ENCODE measurements at regions not wholly inside any gene's neighbourhood (a gene's known extent, or its start where the extent isn't known, plus 50 kb on each side); places are given as distances from the start of the nearest gene placed in this dataset.

DNA sequence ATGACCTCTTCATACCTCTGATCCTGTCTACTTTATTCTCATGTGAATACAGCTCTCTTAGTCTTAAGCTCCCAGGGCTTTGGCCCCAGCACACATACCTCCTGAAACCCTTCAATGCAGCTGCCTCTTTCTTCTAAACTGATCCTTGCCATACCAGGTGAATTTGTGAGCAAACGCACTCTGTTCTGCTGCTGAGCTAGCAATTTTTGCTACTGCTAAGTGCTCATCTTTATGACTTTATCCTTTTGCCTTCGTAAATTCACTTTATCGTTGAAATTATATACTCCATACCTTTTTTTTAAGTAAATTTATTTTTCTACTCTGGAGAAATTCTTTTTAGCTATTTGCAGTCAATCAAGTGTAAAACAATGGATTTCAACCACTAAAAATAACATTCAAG is 287.7 kb downstream of the CMPK2 start:
- intact Hi-C loops (cut with DNase I) = no loop called here
- H3K9me3 ChIP-seq = no peaks in the 10 kb centered on the region
- no peak overlapping the region for H3K4me3 ChIP-seq
- no peak for DNase-seq
- H3K36me3 ChIP-seq = no peaks in the 10 kb centered on the region
- no peak overlapping the region for H3K27ac ChIP-seq
- no peak for TF ChIP-seq CTCF (IDR thresholded peaks at IDR 0.05)
- TF ChIP-seq POLR2A (IDR thresholded peaks at IDR 0.05) = no peak
- WGBS, 2 donors = 66 to 75% methylated on average over 3 of the region's 3 CpGs
- H3K27me3 ChIP-seq = no peaks in the 10 kb centered on the region
- H3K4me1 ChIP-seq = no peaks in the 10 kb centered on the region

DNA sequence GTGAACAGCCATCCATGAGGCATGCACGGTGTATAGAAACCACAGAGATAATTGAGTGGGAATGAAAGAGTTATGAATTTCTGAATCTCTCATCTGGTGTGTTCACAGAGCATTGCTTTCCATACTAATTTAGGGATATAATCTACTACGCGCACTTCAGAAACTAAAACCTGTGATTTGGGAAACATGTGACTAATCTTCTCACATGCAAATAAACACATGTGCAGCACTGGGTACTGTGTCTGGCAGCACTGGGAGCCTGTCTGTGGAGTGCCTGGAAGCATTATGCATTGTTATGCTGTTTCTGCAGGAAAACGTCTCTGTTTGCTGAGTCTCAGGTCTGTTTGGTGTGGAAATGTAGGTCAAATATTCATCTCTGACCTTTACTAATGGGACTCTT is 287.3 kb downstream of the CMPK2 start:
- no peaks in the 10 kb centered on the region for H3K9me3 ChIP-seq
- no peak for DNase-seq
- no peak overlapping the region for H3K27ac ChIP-seq
- H3K36me3 ChIP-seq = no peaks in the 10 kb centered on the region
- WGBS, 2 donors = 63 to 66% methylated on average over 4 of the region's 4 CpGs
- no peaks in the 10 kb centered on the region for H3K27me3 ChIP-seq
- no peak for TF ChIP-seq CTCF (IDR thresholded peaks at IDR 0.05)
- TF ChIP-seq POLR2A (IDR thresholded peaks at IDR 0.05) = no peak
- H3K4me1 ChIP-seq = no peaks in the 10 kb centered on the region
- no peak overlapping the region for H3K4me3 ChIP-seq
- intact Hi-C loops (cut with DNase I) = no loop called here

GRCh38 chr2:6579281-6579680 is 286.4 kb downstream of the CMPK2 start:
- Histone ChIP-seq H3K9me3 (no peaks in the 10 kb centered on the region), H3K4me3 (no peak overlapping the region), H3K27ac (no peak overlapping the region), H3K4me1 (no peaks in the 10 kb centered on the region), H3K27me3 (no peaks in the 10 kb centered on the region), H3K36me3 (no peaks in the 10 kb centered on the region)
- TF ChIP-seq CTCF (IDR thresholded peaks at IDR 0.05) = no peak
- TF ChIP-seq POLR2A (IDR thresholded peaks at IDR 0.05) = no peak
- no peak for DNase-seq
- intact Hi-C loops (cut with DNase I) = no loop called here

DNA sequence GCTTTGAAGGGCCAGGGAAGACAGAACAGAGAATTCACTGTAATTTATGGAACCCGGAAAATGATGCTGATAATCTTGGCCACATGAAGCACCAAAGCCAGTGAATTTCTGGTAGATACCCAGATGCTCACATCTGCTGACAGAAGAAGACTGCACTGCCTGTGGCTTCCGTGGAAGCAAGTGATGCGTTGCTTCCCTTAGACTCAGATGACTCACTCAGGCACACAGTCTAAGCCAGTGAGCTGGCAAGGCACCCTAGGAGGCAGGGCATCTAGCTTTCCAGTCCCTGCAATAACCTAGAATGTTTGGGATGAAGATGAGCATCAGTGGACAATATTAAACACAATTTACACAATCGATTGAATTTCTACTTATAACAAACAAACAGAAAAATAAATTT is 284.7 kb downstream of the CMPK2 start:
- 81 to 88% methylated on average over 3 to 4 of the region's 4 CpGs for WGBS, 2 donors
- no peaks in the 10 kb centered on the region for H3K36me3 ChIP-seq
- intact Hi-C loops (cut with DNase I) = no loop called here
- H3K4me3 ChIP-seq = no peak overlapping the region
- no peak for DNase-seq
- no peak overlapping the region for H3K27ac ChIP-seq
- no peaks in the 10 kb centered on the region for H3K27me3 ChIP-seq
- H3K4me1 ChIP-seq = no peaks in the 10 kb centered on the region
- H3K9me3 ChIP-seq = no peaks in the 10 kb centered on the region
- TF ChIP-seq CTCF (IDR thresholded peaks at IDR 0.05) (no peak), POLR2A (IDR thresholded peaks at IDR 0.05) (no peak)

- intact Hi-C loops (cut with DNase I) = no loop called here
- Histone ChIP-seq H3K36me3 (no peaks in the 10 kb centered on the region), H3K27ac (no peak overlapping the region), H3K4me3 (no peak overlapping the region), H3K4me1 (no peaks in the 10 kb centered on the region), H3K27me3 (no peaks in the 10 kb centered on the region), H3K9me3 (no peaks in the 10 kb centered on the region)
- TF ChIP-seq CTCF (IDR thresholded peaks at IDR 0.05) (no peak), POLR2A (IDR thresholded peaks at IDR 0.05) (no peak)
- 46 to 54% methylated on average over 6 of the region's 6 CpGs for WGBS, 2 donors
- no peak for DNase-seq
Measured at GRCh38 chr2:6589150-6589549, 276.6 kb downstream of the CMPK2 start.

All from esophagus squamous epithelium (tissue), 5 donors.